Panc1 (cell line): ENCODE measurements at regions not wholly inside any gene's neighbourhood (a gene's known extent, or its start where the extent isn't known, plus 50 kb on each side); places are given as distances from the start of the nearest gene placed in this dataset.
"Not testable (repeated sequence)": the region's sequence is repeated elsewhere in the genome, so short reads cannot be mapped to it uniquely, and the experiment has no call there.

Experiments
- ATAC-seq: fragments of 200-7000 bp; cut with Tn5 transposase; 2 replicates; pipeline ENCODE4 v1.9.1; 2020; ENCODE audit warnings: mild to moderate bottlenecking, moderate library complexity
- BruUV-seq: library from RNA; stranded (reverse); fragments of 400-500 nt; replicated peaks from 2 replicates; lab custom pipeline; 2021; lab: Mats Ljungman, UMichigan
- CTCF ChIA-PET: fragments of 300-600 bp; sonication (Branson Sonifier 250); formaldehyde crosslinking; loops from one replicate; lab custom pipeline; 2022; ENCODE audit warnings: antibody characterized with exemption; lab: Charles Lee
- POLR2A ChIA-PET: fragments of 300-600 bp; sonication (Branson Sonifier 250); formaldehyde crosslinking; loops from one replicate; lab custom pipeline; 2022; ENCODE audit warnings: antibody characterized with exemption; lab: Charles Lee
- DNase-seq: peaks from one replicate; pipeline ENCODE4 v3.0.0-alpha.2; 2010; ENCODE audit warnings: low read depth, low spot score
- H3K27ac ChIP-seq: 2 replicates; pipeline ENCODE4 v1.5.1; 2011; ENCODE audit warnings: mild to moderate bottlenecking, low read length, inconsistent platforms
- H3K27me3 ChIP-seq: fragments of 200-500 bp; sonication (Bioruptor generic); 2 replicates; pipeline ENCODE4 v1.6.0; 2014; ENCODE audit warnings: low read length, inconsistent platforms; ENCODE audit not compliant: control insufficient read depth, insufficient read depth
- H3K36me3 ChIP-seq: fragments of 200-500 bp; sonication (Bioruptor generic); 2 replicates; pipeline ENCODE4 v1.5.1; 2014; ENCODE audit warnings: inconsistent platforms, mild to moderate bottlenecking, low read length, moderate library complexity; ENCODE audit not compliant: control insufficient read depth, insufficient read depth
- H3K4me1 ChIP-seq: 2 replicates; pipeline ENCODE4 v1.5.1; 2011; ENCODE audit warnings: inconsistent platforms, mild to moderate bottlenecking, low read length, moderate library complexity; ENCODE audit not compliant: control insufficient read depth, insufficient read depth
- H3K4me3 ChIP-seq, 2 experiments: 2 replicates each; pipeline ENCODE4 v1.5.1; 2011 to 2012; ENCODE audit warnings: low read depth in 2 of 2, low read length in 2 of 2, mild to moderate bottlenecking in 2 of 2, inconsistent platforms in 1 of 2, moderate library complexity in 1 of 2
- H3K9me3 ChIP-seq: fragments of 200-500 bp; sonication (Bioruptor generic); 2 replicates; pipeline ENCODE4 v1.5.1; 2014; ENCODE audit warnings: low read depth, mild to moderate bottlenecking, inconsistent platforms, low read length, moderate library complexity; ENCODE audit not compliant: control insufficient read depth, insufficient read depth
- CTCF ChIP-seq: fragments of 450-650 bp; IDR thresholded peaks from 2 replicates; pipeline ENCODE4 v1.5.1; 2017; ENCODE audit warnings: mild to moderate bottlenecking
- POLR2AphosphoS5 ChIP-seq: IDR thresholded peaks from 2 replicates; pipeline ENCODE4 v1.6.1; 2012; ENCODE audit warnings: mild to moderate bottlenecking, low read depth, low read length, moderate library complexity
- REST ChIP-seq, 2 experiments: IDR thresholded peaks; 2 replicates each; pipeline ENCODE4 v1.6.1; 2011 to 2012; ENCODE audit warnings: low read depth in 2 of 2, control low read depth in 1 of 2, low read length in 1 of 2, mild to moderate bottlenecking in 1 of 2, moderate library complexity in 1 of 2; ENCODE audit not compliant: insufficient read depth in 1 of 2
- SIN3A ChIP-seq: IDR thresholded peaks from 2 replicates; pipeline ENCODE4 v1.6.1; 2012; ENCODE audit warnings: low read depth, mild to moderate bottlenecking, low read length, moderate library complexity, borderline replicate concordance; ENCODE audit not compliant: insufficient read depth
- TCF7L2 ChIP-seq: IDR thresholded peaks from 2 replicates; pipeline ENCODE4 v1.6.1; 2011; ENCODE audit warnings: mild to moderate bottlenecking, low read depth, low read length, inconsistent platforms
- in situ Hi-C: cut with HindIII; loops from 2 replicates; pipeline ENCODE4 v1.10.0; 2016; ENCODE audit warnings: low sequenced_read_pairs, low pct_unique_long_range_greater_than_20kb
- intact Hi-C: fragments of 100-400 bp; cut with micrococcal nuclease; formaldehyde crosslinking; loops from one replicate; pipeline ENCODE4 v1.10.0; 2022; ENCODE audit not compliant: unreplicated experiment

- Histone ChIP-seq H3K4me3 (no peak overlapping the region), H3K27ac (no peak overlapping the region), H3K27me3 (no peaks in the 10 kb centered on the region), H3K4me1 (no peaks in the 10 kb centered on the region), H3K9me3 (no peaks in the 10 kb centered on the region), H3K36me3 (no peaks in the 10 kb centered on the region)
- intact Hi-C loops (no loop called here), in situ Hi-C loops (no loop called here)
- no TSS peak for BruUV-seq
- ChIA-PET CTCF (no interaction called here), POLR2A (no interaction called here)
- ATAC-seq (no peak), DNase-seq (no peak)
- TF ChIP-seq REST (IDR thresholded peaks at IDR 0.05; ENCODE audit: insufficient read depth in 1 of 2, low read depth in 2 of 2, low read length in 1 of 2) (no peak), SIN3A (no peak), POLR2AphosphoS5 (no peak), CTCF (no peak), TCF7L2 (no peak)
Measured at GRCh38 chr7:8885480-8886000, 452.1 kb downstream of the NXPH1 start.

GRCh38 chr7:8890346-8890745 is 456.9 kb downstream of the NXPH1 start:
- H3K27ac ChIP-seq, BruUV-seq, H3K4me1 ChIP-seq, intact Hi-C loops, CTCF ChIA-PET, H3K4me3 ChIP-seq, POLR2A ChIA-PET, DNase-seq, in situ Hi-C loops, H3K9me3 ChIP-seq, H3K27me3 ChIP-seq, H3K36me3 ChIP-seq, ATAC-seq: not testable (repeated sequence)

GRCh38 chr7:8893775-8894174 is 460.4 kb downstream of the NXPH1 start:
- DNase-seq (no peak), ATAC-seq (no peak)
- no peaks in the 10 kb centered on the region for H3K4me1 ChIP-seq
- no TSS peak for BruUV-seq
- H3K27me3 ChIP-seq = no peaks in the 10 kb centered on the region
- no peak for TF ChIP-seq CTCF
- no peak for TF ChIP-seq SIN3A
- no peak for TF ChIP-seq POLR2AphosphoS5
- TF ChIP-seq REST (IDR thresholded peaks at IDR 0.05; ENCODE audit: insufficient read depth in 1 of 2, low read depth in 2 of 2, low read length in 1 of 2) = no peak
- no peak for TF ChIP-seq TCF7L2
- POLR2A ChIA-PET = no interaction called here
- intact Hi-C loops = no loop called here
- no peaks in the 10 kb centered on the region for H3K36me3 ChIP-seq
- no peak overlapping the region for H3K4me3 ChIP-seq
- in situ Hi-C loops = no loop called here
- CTCF ChIA-PET = no interaction called here
- H3K9me3 ChIP-seq = no peaks in the 10 kb centered on the region
- no peak overlapping the region for H3K27ac ChIP-seq
